GM23338 (cell line): ENCODE measurements at regions not wholly inside any gene's neighbourhood (a gene's known extent, or its start where the extent isn't known, plus 50 kb on each side); places are given as distances from the start of the nearest gene placed in this dataset.

Experiments
- ATAC-seq: fragments of 200-7000 bp; cut with Tn5 transposase; 3 replicates; pipeline ENCODE4 v1.9.1; 2020
- DNase-seq: peaks from one replicate; pipeline ENCODE4 v3.0.0-alpha.2; 2015; ENCODE audit warnings: low spot score
- H2AFZ ChIP-seq: fragments of 200-600 bp; sonication (generic); 2 replicates; pipeline ENCODE4 v1.8.0; 2016; ENCODE audit warnings: antibody characterized with exemption, mild to moderate bottlenecking, moderate library complexity
- H3F3A ChIP-seq: fragments of 200-600 bp; sonication (generic); replicated peaks from 2 replicates; pipeline ENCODE4 v1.8.0; 2017; ENCODE audit warnings: antibody characterized with exemption, mixed run types, low read depth
- H3K27ac ChIP-seq: fragments of 200-600 bp; sonication (generic); 2 replicates; pipeline ENCODE4 v1.6.1; 2016; ENCODE audit warnings: low read depth
- H3K27me3 ChIP-seq: fragments of 200-600 bp; sonication (generic); 2 replicates; pipeline ENCODE4 v1.8.0; 2016; ENCODE audit warnings: mild to moderate bottlenecking, mixed run types, moderate library complexity; ENCODE audit not compliant: insufficient read depth
- H3K36me3 ChIP-seq: fragments of 200-600 bp; sonication (generic); 2 replicates; pipeline ENCODE4 v1.8.0; 2016; ENCODE audit warnings: mild to moderate bottlenecking; ENCODE audit not compliant: insufficient read depth
- H3K4me1 ChIP-seq: fragments of 200-600 bp; sonication (generic); 2 replicates; pipeline ENCODE4 v1.8.0; 2016; ENCODE audit warnings: mild to moderate bottlenecking, moderate library complexity; ENCODE audit not compliant: insufficient read depth
- H3K4me2 ChIP-seq: fragments of 200-600 bp; sonication (generic); 2 replicates; pipeline ENCODE4 v1.7.1; 2017; ENCODE audit warnings: mixed run types
- H3K4me3 ChIP-seq: fragments of 200-600 bp; sonication (generic); 2 replicates; pipeline ENCODE4 v1.6.1; 2016; ENCODE audit warnings: mixed run types
- H3K79me2 ChIP-seq: fragments of 200-600 bp; sonication (generic); replicated peaks from 2 replicates; pipeline ENCODE4 v1.8.0; 2017; ENCODE audit warnings: mild to moderate bottlenecking; ENCODE audit not compliant: insufficient read depth
- H3K9me2 ChIP-seq: fragments of 200-600 bp; sonication (generic); 2 replicates; pipeline ENCODE4 v1.8.0; 2017; ENCODE audit not compliant: insufficient read depth
- H4K20me1 ChIP-seq: fragments of 200-600 bp; sonication (generic); replicated peaks from 2 replicates; pipeline ENCODE4 v1.8.0; 2017; ENCODE audit warnings: mild to moderate bottlenecking; ENCODE audit not compliant: insufficient read depth
- H3K27ac Mint-ChIP-seq: 2 replicates; pipeline ENCODE4 v1.8.0; 2020; ENCODE audit warnings: inconsistent platforms, mild to moderate bottlenecking, moderate library complexity, mixed read lengths
- H3K27me3 Mint-ChIP-seq: 3 replicates; pipeline ENCODE4 v1.8.0; 2022; ENCODE audit warnings: low read depth, mild to moderate bottlenecking, moderate library complexity, mixed read lengths, inconsistent platforms; ENCODE audit not compliant: insufficient read depth, poor library complexity
- H3K36me3 Mint-ChIP-seq: 3 replicates; pipeline ENCODE4 v1.8.0; 2021; ENCODE audit warnings: low read depth, mild to moderate bottlenecking, inconsistent platforms, moderate library complexity, mixed read lengths
- H3K4me1 Mint-ChIP-seq: 3 replicates; pipeline ENCODE4 v1.8.0; 2020; ENCODE audit warnings: mild to moderate bottlenecking, inconsistent platforms, mixed read lengths
- H3K4me3 Mint-ChIP-seq: 3 replicates; pipeline ENCODE4 v1.8.0; 2021; ENCODE audit warnings: moderate library complexity, mild to moderate bottlenecking, inconsistent platforms, mixed read lengths
- H3K9me3 Mint-ChIP-seq: 3 replicates; pipeline ENCODE4 v1.8.0; 2020; ENCODE audit warnings: moderate library complexity, mild to moderate bottlenecking, inconsistent platforms, mixed read lengths
- CREB1 ChIP-seq: fragments of 250-450 bp; sonication (Bioruptor Pico); IDR thresholded peaks from 2 replicates; pipeline ENCODE4 v1.5.0; 2020; ENCODE audit warnings: low read depth, mild to moderate bottlenecking, moderate library complexity
- CTCF ChIP-seq, 2 experiments: fragments of 200-600 bp in 1 of 2; sonication (generic) in 1 of 2; conservative IDR thresholded peaks; 2 replicates each; pipeline versions ENCODE4 v1.5.1 to v1.6.1; 2016 to 2017; ENCODE audit warnings: antibody characterized with exemption in 2 of 2, low read depth in 2 of 2, mild to moderate bottlenecking in 2 of 2, moderate library complexity in 1 of 2
- EZH2 ChIP-seq: fragments of 200-600 bp; sonication (generic); IDR thresholded peaks from one replicate; pipeline ENCODE4 v1.8.0; 2017; ENCODE audit warnings: antibody characterized with exemption, mild to moderate bottlenecking, low read depth; ENCODE audit not compliant: unreplicated experiment
- EZH2phosphoT487 ChIP-seq: fragments of 200-600 bp; sonication (generic); IDR thresholded peaks from one replicate; pipeline ENCODE4 v1.8.1; 2018; ENCODE audit warnings: antibody characterized with exemption; ENCODE audit not compliant: unreplicated experiment
- JUNB ChIP-seq: IDR thresholded peaks from one replicate; pipeline ENCODE4 v1.6.1; 2016; ENCODE audit warnings: antibody characterized with exemption; ENCODE audit not compliant: unreplicated experiment
- POLR2AphosphoS5 ChIP-seq: IDR thresholded peaks from 2 replicates; pipeline ENCODE4 v1.6.1; 2016; ENCODE audit warnings: antibody characterized with exemption, low read depth
- REST ChIP-seq: IDR thresholded peaks from one replicate; pipeline ENCODE4 v1.6.1; 2018; ENCODE audit warnings: antibody characterized with exemption; ENCODE audit not compliant: unreplicated experiment
- STAT1 ChIP-seq: IDR thresholded peaks from one replicate; pipeline ENCODE4 v1.6.1; 2016; ENCODE audit warnings: antibody characterized with exemption; ENCODE audit not compliant: unreplicated experiment
- ZNF114 ChIP-seq: fragments of 250-450 bp; sonication (Bioruptor Pico); IDR thresholded peaks from 2 replicates; pipeline ENCODE4 v1.5.0; 2020; ENCODE audit warnings: mild to moderate bottlenecking, moderate library complexity
- ZNF331 ChIP-seq: fragments of 250-450 bp; sonication (Bioruptor Pico); IDR thresholded peaks from 2 replicates; pipeline ENCODE4 v1.5.0; 2020; ENCODE audit warnings: low read depth, mild to moderate bottlenecking, moderate library complexity
- ZNF462 ChIP-seq: fragments of 250-450 bp; sonication (Bioruptor Pico); IDR thresholded peaks from 2 replicates; pipeline ENCODE4 v1.5.0; 2020; ENCODE audit warnings: mild to moderate bottlenecking, moderate library complexity

- ATAC-seq = no peak
- Mint-ChIP-seq H3K9me3 (no peaks in the 10 kb centered on the region; the same call in 2 of the 3 replicates), H3K4me3 (no peak overlapping the region), H3K27ac (no peak overlapping the region), H3K27me3 (no peaks in the 10 kb centered on the region), H3K36me3 (no peaks in the 10 kb centered on the region; the same call in 2 of the 3 replicates), H3K4me1 (no peaks in the 10 kb centered on the region)
- no peak overlapping the region for H3K4me3 ChIP-seq
- no peaks in the 10 kb centered on the region for H4K20me1 ChIP-seq
- H3K4me1 ChIP-seq = no peaks in the 10 kb centered on the region
- no peaks in the 10 kb centered on the region; the same call in 1 of the 2 replicates for H3K9me2 ChIP-seq
- H3K79me2 ChIP-seq = no peaks in the 10 kb centered on the region
- H2AFZ ChIP-seq = no peak overlapping the region
- no peak overlapping the region for H3K4me2 ChIP-seq
- H3K36me3 ChIP-seq = no peaks in the 10 kb centered on the region
- no peaks in the 10 kb centered on the region for H3F3A ChIP-seq
- no peak for TF ChIP-seq REST
- no peak for TF ChIP-seq JUNB
- TF ChIP-seq POLR2AphosphoS5 = no peak
- TF ChIP-seq ZNF114 (CRISPR knock-in tag) = no peak
- TF ChIP-seq EZH2phosphoT487 = no peak
- no peak for TF ChIP-seq EZH2
- no peak for TF ChIP-seq ZNF462 (CRISPR knock-in tag)
- no peak for TF ChIP-seq CTCF (conservative IDR thresholded peaks at IDR 0.05; ENCODE audit: low read depth in 2 of 2)
- TF ChIP-seq ZNF331 (CRISPR knock-in tag) = no peak
- no peak for TF ChIP-seq STAT1
- no peak for TF ChIP-seq CREB1 (CRISPR knock-in tag)
- DNase-seq = no peak
- no peak overlapping the region for H3K27ac ChIP-seq
- H3K27me3 ChIP-seq = no peaks in the 10 kb centered on the region
Measured at GRCh38 chr5:57855831-57856230, 373.2 kb upstream of the ACTBL2 start.
